Thyroid gland (tissue), 4 donors: ENCODE measurements at regions not wholly inside any gene's neighbourhood (a gene's known extent, or its start where the extent isn't known, plus 50 kb on each side); places are given as distances from the start of the nearest gene placed in this dataset.
A peak's percentile ranks its signal among the peaks of the same experiment; 100 is the strongest.

Experiments
- DNase-seq, 2 donors: peaks; one replicate each; pipeline ENCODE4 v3.0.0-alpha.2; 2019
- H3K27ac ChIP-seq, 3 donors: fragments of 200-600 bp; sonication (generic); 1 replicate in 2 of 3; 2 replicates in 1 of 3; pipeline ENCODE4 v1.5.1; 2016 to 2019; ENCODE audit warnings: mild to moderate bottlenecking in 1 of 3, moderate library complexity in 1 of 3
- H3K27me3 ChIP-seq: fragments of 200-600 bp; sonication (generic); one replicate; pipeline ENCODE4 v1.5.1; 2019
- H3K36me3 ChIP-seq, 2 donors: fragments of 200-600 bp; sonication (generic); one replicate each; pipeline ENCODE4 v1.5.1; 2016 to 2019
- H3K4me1 ChIP-seq, 2 donors: fragments of 200-600 bp; sonication (generic); one replicate each; pipeline ENCODE4 v1.5.1; 2017 to 2019
- H3K4me3 ChIP-seq, 3 donors: fragments of 200-600 bp; sonication (generic); replicated peaks in 1 of 3; 1 replicate in 2 of 3; 2 replicates in 1 of 3; pipeline ENCODE4 v1.5.1; 2016; ENCODE audit warnings: mild to moderate bottlenecking in 1 of 3
- H3K9me3 ChIP-seq: fragments of 200-600 bp; sonication (generic); one replicate; pipeline ENCODE4 v1.5.1; 2017
- CTCF ChIP-seq, 6 experiments: fragments of 200-600 bp in 3 of 6; fragments of 450-650 bp in 3 of 6; sonication (generic) in 3 of 6; IDR thresholded peaks; one replicate each; pipeline ENCODE4 v1.5.1; 2016 to 2019; ENCODE audit warnings: antibody characterized with exemption in 6 of 6, mild to moderate bottlenecking in 2 of 6, inconsistent platforms in 1 of 6, moderate library complexity in 1 of 6
- POLR2A ChIP-seq, 2 donors: fragments of 450-650 bp; IDR thresholded peaks; one replicate each; pipeline ENCODE4 v1.6.1; 2017; ENCODE audit warnings: antibody characterized with exemption in 2 of 2, mild to moderate bottlenecking in 2 of 2, moderate library complexity in 1 of 2
- WGBS, 2 donors: methylation state at CpG; one replicate each; pipeline ENCODE4 v1.1.5; 2017; 5-methylcytosine and 5-hydroxymethylcytosine counted together
- intact Hi-C: fragments of 100-400 bp; cut with DNase I; formaldehyde crosslinking; loops from one replicate; pipeline ENCODE4 v1.15.1; 2023

- H3K4me3 ChIP-seq: no peak overlapping the region
- H3K27me3 ChIP-seq: no peaks in the 10 kb centered on the region
- intact Hi-C loops: no loop called here
- no peaks in the 10 kb centered on the region for H3K4me1 ChIP-seq
- H3K27ac ChIP-seq: no peak overlapping the region
- no peak for TF ChIP-seq CTCF (IDR thresholded peaks at IDR 0.05)
- TF ChIP-seq POLR2A (IDR thresholded peaks at IDR 0.05): no peak
- H3K9me3 ChIP-seq: no peaks in the 10 kb centered on the region
- no peaks in the 10 kb centered on the region for H3K36me3 ChIP-seq
- no peak for DNase-seq
Measured at GRCh38 chr12:60101715-60102114, 505.9 kb downstream of the SLC16A7 start.

- Histone ChIP-seq H3K36me3 (no peaks in the 10 kb centered on the region), H3K27ac (no peak overlapping the region), H3K4me3 (no peak overlapping the region), H3K27me3 (no peaks in the 10 kb centered on the region), H3K9me3 (no peaks in the 10 kb centered on the region), H3K4me1 (no peaks in the 10 kb centered on the region)
- TF ChIP-seq CTCF (IDR thresholded peaks at IDR 0.05) (peak in 3 of 6 experiments; percentile 9 to 26 (median 24)), POLR2A (IDR thresholded peaks at IDR 0.05) (no peak)
- 44 to 49% methylated on average over 1 of the region's 1 CpG for WGBS, 2 donors
- DNase-seq: no peak
- intact Hi-C loops: no loop called here
Measured at GRCh38 chr12:60106214-60106613, 510.4 kb downstream of the SLC16A7 start.

- H3K4me3 ChIP-seq: no peak overlapping the region
- no peak for TF ChIP-seq CTCF (IDR thresholded peaks at IDR 0.05)
- TF ChIP-seq POLR2A (IDR thresholded peaks at IDR 0.05): no peak
- H3K9me3 ChIP-seq: no peaks in the 10 kb centered on the region
- H3K36me3 ChIP-seq: no peaks in the 10 kb centered on the region
- no peaks in the 10 kb centered on the region for H3K27me3 ChIP-seq
- intact Hi-C loops: no loop called here
- no peak overlapping the region for H3K27ac ChIP-seq
- no peaks in the 10 kb centered on the region for H3K4me1 ChIP-seq
- no peak for DNase-seq
Measured at GRCh38 chr12:60107992-60108391, 512.2 kb downstream of the SLC16A7 start.

GRCh38 chr12:60112063-60112462 lies 516.2 kb downstream of the SLC16A7 start:
- no peak for TF ChIP-seq POLR2A (IDR thresholded peaks at IDR 0.05)
- TF ChIP-seq CTCF (IDR thresholded peaks at IDR 0.05): no peak
- H3K36me3 ChIP-seq: no peaks in the 10 kb centered on the region
- H3K9me3 ChIP-seq: no peaks in the 10 kb centered on the region
- H3K27ac ChIP-seq: no peak overlapping the region
- no peak overlapping the region for H3K4me3 ChIP-seq
- H3K4me1 ChIP-seq: no peaks in the 10 kb centered on the region
- DNase-seq: no peak
- H3K27me3 ChIP-seq: no peaks in the 10 kb centered on the region
- 83 to 92% methylated on average over 2 of the region's 2 CpGs for WGBS, 2 donors
- intact Hi-C loops: no loop called here

- DNase-seq: no peak
- Histone ChIP-seq H3K36me3 (no peaks in the 10 kb centered on the region), H3K4me1 (no peaks in the 10 kb centered on the region), H3K4me3 (no peak overlapping the region), H3K27me3 (no peaks in the 10 kb centered on the region), H3K9me3 (no peaks in the 10 kb centered on the region), H3K27ac (no peak overlapping the region)
- TF ChIP-seq CTCF (IDR thresholded peaks at IDR 0.05): no peak
- no peak for TF ChIP-seq POLR2A (IDR thresholded peaks at IDR 0.05)
- intact Hi-C loops: no loop called here
- WGBS, 2 donors: 0% methylated on average over 1 of the region's 1 CpG
Measured at GRCh38 chr12:60112763-60113162, 516.9 kb downstream of the SLC16A7 start.
